MM.1S (cell line): ENCODE measurements at regions not wholly inside any gene's neighbourhood (a gene's known extent, or its start where the extent isn't known, plus 50 kb on each side); places are given as distances from the start of the nearest gene placed in this dataset.

Source experiments
- DNase-seq: peaks from one replicate; pipeline ENCODE4 v3.0.0-alpha.2; 2015
- H2AFZ ChIP-seq: fragments of 300-600 bp; sonication (generic); 2 replicates; pipeline ENCODE4 v1.6.0; 2016; ENCODE audit warnings: antibody characterized with exemption, low read length
- H3F3A ChIP-seq: fragments of 300-600 bp; sonication (generic); 2 replicates; pipeline ENCODE4 v1.6.1; 2016; ENCODE audit warnings: mild to moderate bottlenecking, antibody characterized with exemption, low read length, moderate library complexity, mixed read lengths; ENCODE audit not compliant: insufficient read depth
- H3K27ac ChIP-seq: fragments of 300-600 bp; sonication (generic); 2 replicates; pipeline ENCODE4 v1.5.1; 2016; ENCODE audit warnings: mild to moderate bottlenecking, low read length
- H3K27me3 ChIP-seq: fragments of 300-600 bp; sonication (generic); replicated peaks from 2 replicates; pipeline ENCODE4 v1.6.0; 2016; ENCODE audit warnings: low read length; ENCODE audit not compliant: insufficient read depth
- H3K36me3 ChIP-seq: fragments of 300-600 bp; sonication (generic); replicated peaks from 2 replicates; pipeline ENCODE4 v1.6.1; 2016; ENCODE audit warnings: mild to moderate bottlenecking, low read length, mixed read lengths; ENCODE audit not compliant: insufficient read depth
- H3K4me1 ChIP-seq: fragments of 300-600 bp; sonication (generic); 2 replicates; pipeline ENCODE4 v1.6.1; 2016; ENCODE audit warnings: low read length, mixed read lengths
- H3K4me2 ChIP-seq: fragments of 300-600 bp; sonication (generic); 2 replicates; pipeline ENCODE4 v1.6.0; 2016; ENCODE audit warnings: low read depth, low read length
- H3K4me3 ChIP-seq: fragments of 300-600 bp; sonication (generic); 2 replicates; pipeline ENCODE4 v1.5.1; 2016; ENCODE audit warnings: low read length, mixed read lengths
- H3K79me2 ChIP-seq: fragments of 300-600 bp; sonication (generic); 2 replicates; pipeline ENCODE4 v1.6.1; 2016; ENCODE audit warnings: mixed run types, low read length, mixed read lengths
- H3K9ac ChIP-seq: fragments of 300-600 bp; sonication (generic); 2 replicates; pipeline ENCODE4 v1.6.1; 2016; ENCODE audit warnings: low read length, mixed read lengths
- H3K9me2 ChIP-seq: fragments of 300-600 bp; sonication (generic); replicated peaks from 2 replicates; pipeline ENCODE4 v1.6.1; 2016; ENCODE audit warnings: mild to moderate bottlenecking, low read length, mixed read lengths; ENCODE audit not compliant: insufficient read depth
- H3K9me3 ChIP-seq: fragments of 300-600 bp; sonication (generic); replicated peaks from 2 replicates; pipeline ENCODE4 v1.6.1; 2016; ENCODE audit warnings: mild to moderate bottlenecking, low read length, mixed read lengths; ENCODE audit not compliant: insufficient read depth
- H4K20me1 ChIP-seq: fragments of 300-600 bp; sonication (generic); 2 replicates; pipeline ENCODE4 v1.6.1; 2016; ENCODE audit warnings: mild to moderate bottlenecking, low read length, moderate library complexity, mixed read lengths; ENCODE audit not compliant: insufficient read depth
- CTCF ChIP-seq: fragments of 300-600 bp; sonication (generic); IDR thresholded peaks from 2 replicates; pipeline ENCODE4 v1.5.1; 2016; ENCODE audit warnings: antibody characterized with exemption, low read length, mixed read lengths
- EZH2 ChIP-seq: fragments of 300-600 bp; sonication (generic); optimal IDR thresholded peaks from 2 replicates; pipeline ENCODE3; 2017; ENCODE audit warnings: low read depth, mild to moderate bottlenecking, antibody characterized with exemption, low read length, mixed read lengths
- EZH2phosphoT487 ChIP-seq: fragments of 300-600 bp; sonication (generic); IDR thresholded peaks from 2 replicates; pipeline ENCODE4 v1.6.1; 2018; ENCODE audit warnings: antibody characterized with exemption, low read length

- Histone ChIP-seq H3K9me2 (no peaks in the 10 kb centered on the region), H3K27me3 (no peaks in the 10 kb centered on the region), H3K79me2 (no peaks in the 10 kb centered on the region), H3K27ac (no peak overlapping the region), H3K4me2 (no peak overlapping the region), H2AFZ (no peak overlapping the region), H3K4me1 (peaks cover 20% of the 10 kb centered on the region), H4K20me1 (no peaks in the 10 kb centered on the region), H3K9ac (no peak overlapping the region), H3K9me3 (no peaks in the 10 kb centered on the region), H3K4me3 (no peak overlapping the region), H3F3A (peaks cover 13% of the 10 kb centered on the region), H3K36me3 (no peaks in the 10 kb centered on the region)
- DNase-seq: no peak
- TF ChIP-seq EZH2 (no peak), CTCF (no peak), EZH2phosphoT487 (no peak)
Observed at GRCh38 chr3:44106756-44107155, 134.9 kb upstream of the TOPAZ1 start.

GRCh38 chr3:44108481-44108880, 133.2 kb upstream of the TOPAZ1 start:
- Histone ChIP-seq H3K4me1 (peaks cover 20% of the 10 kb centered on the region), H3K36me3 (no peaks in the 10 kb centered on the region)

GRCh38 chr3:44109771-44110361, 131.8 kb upstream of the TOPAZ1 start:
- Histone ChIP-seq H3K79me2 (no peaks in the 10 kb centered on the region), H3K36me3 (no peaks in the 10 kb centered on the region), H3K27ac (no peak overlapping the region), H3F3A (peaks cover 8% of the 10 kb centered on the region), H3K4me1 (peaks cover 10% of the 10 kb centered on the region), H3K9ac (no peak overlapping the region), H3K4me2 (no peak overlapping the region), H2AFZ (no peak overlapping the region), H3K4me3 (no peak overlapping the region), H3K9me3 (no peaks in the 10 kb centered on the region), H4K20me1 (no peaks in the 10 kb centered on the region), H3K27me3 (no peaks in the 10 kb centered on the region), H3K9me2 (no peaks in the 10 kb centered on the region)
- TF ChIP-seq EZH2 (no peak), EZH2phosphoT487 (no peak), CTCF (no peak)
- DNase-seq: no peak

More at GRCh38 chr3:44108481-44108880, 133.2 kb upstream of the TOPAZ1 start:
- no peak for DNase-seq
- no peak overlapping the region for H3K27ac ChIP-seq
- H3K9me2 ChIP-seq: no peaks in the 10 kb centered on the region
- H3K4me3 ChIP-seq: no peak overlapping the region
- peaks cover 13% of the 10 kb centered on the region for H3F3A ChIP-seq
- no peaks in the 10 kb centered on the region for H3K27me3 ChIP-seq
- H2AFZ ChIP-seq: no peak overlapping the region
- TF ChIP-seq EZH2phosphoT487 (no peak), EZH2 (no peak), CTCF (no peak)
- no peaks in the 10 kb centered on the region for H3K79me2 ChIP-seq
- no peaks in the 10 kb centered on the region for H4K20me1 ChIP-seq
- H3K9ac ChIP-seq: no peak overlapping the region
- H3K4me2 ChIP-seq: no peak overlapping the region
- no peaks in the 10 kb centered on the region for H3K9me3 ChIP-seq
